ENCODE measurements at regions not wholly inside any gene's neighbourhood (a gene's known extent, or its start where the extent isn't known, plus 50 kb on each side); places are given as distances from the start of the nearest gene placed in this dataset.

DNA sequence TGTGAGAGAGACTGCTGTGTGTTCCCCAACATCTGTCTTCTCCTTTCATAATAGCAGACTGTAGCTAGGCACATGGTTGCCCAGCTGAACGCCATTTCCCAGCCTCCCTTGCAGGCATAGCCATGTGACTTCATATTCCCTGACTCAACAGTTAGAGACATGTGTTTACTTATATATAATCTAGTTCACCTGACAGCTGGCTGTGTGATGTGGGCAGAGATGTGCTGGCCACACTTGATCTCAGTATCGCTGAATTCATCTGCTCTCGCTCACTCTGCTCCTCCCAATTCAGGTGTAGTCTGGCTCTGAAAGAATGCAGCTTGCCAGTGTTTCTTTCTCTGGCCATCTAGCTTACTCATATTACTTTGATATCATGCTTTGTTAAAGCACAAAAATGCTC is 52.3 kb upstream of the SEC11C start (continued):
- TF ChIP-seq SP2 (IDR thresholded peaks at IDR 0.05; ENCODE audit: low read length) (no peak), CHD2 (IDR thresholded peaks at IDR 0.05; ENCODE audit: low read length) (no peak), EZH2 (IDR thresholded peaks at IDR 0.05; ENCODE audit: low read depth, low read length, severe bottlenecking) (no peak), CEBPB (IDR thresholded peaks at IDR 0.05; ENCODE audit: low read depth, low read length) (no peak), BACH1 (IDR thresholded peaks at IDR 0.05; ENCODE audit: low read length) (no peak), SRF (IDR thresholded peaks at IDR 0.05; ENCODE audit: low read depth, low read length) (no peak), TEAD4 (IDR thresholded peaks at IDR 0.05; ENCODE audit: low read depth, low read length) (no peak), KDM1A (IDR thresholded peaks at IDR 0.05; ENCODE audit: borderline replicate concordance, low read length) (no peak), RBBP5 (IDR thresholded peaks at IDR 0.05; ENCODE audit: borderline replicate concordance, low read depth, low read length) (no peak)
